GM23248 (cell line): ENCODE measurements at regions not wholly inside any gene's neighbourhood (a gene's known extent, or its start where the extent isn't known, plus 50 kb on each side); places are given as distances from the start of the nearest gene placed in this dataset.

Source experiments
- EZH2 ChIP-seq: fragments of 200-600 bp; sonication (generic); IDR thresholded peaks from 2 replicates; pipeline ENCODE4 v1.6.1; 2018; ENCODE audit warnings: antibody characterized with exemption, mild to moderate bottlenecking; ENCODE audit not compliant: insufficient read depth, poor library complexity, severe bottlenecking
- EZH2phosphoT487 ChIP-seq: fragments of 200-600 bp; sonication (generic); IDR thresholded peaks from 2 replicates; pipeline ENCODE4 v1.6.1; 2018; ENCODE audit warnings: antibody characterized with exemption, moderate library complexity, mild to moderate bottlenecking, low read depth; ENCODE audit not compliant: insufficient read depth

- TF ChIP-seq EZH2, result no peak
- TF ChIP-seq EZH2phosphoT487, result no peak
Observed at GRCh38 chr14:42710071-42710470, 1103.4 kb downstream of the LRFN5 start.
